ENCODE measurements at regions not wholly inside any gene's neighbourhood (a gene's known extent, or its start where the extent isn't known, plus 50 kb on each side); places are given as distances from the start of the nearest gene placed in this dataset.
"Not testable (repeated sequence)": the region's sequence is repeated elsewhere in the genome, so short reads cannot be mapped to it uniquely, and the experiment has no call there.

GRCh38 chr17:33983824-33984574, 271.1 kb upstream of the CCL2 start:
- no peak for DNase-seq

- DNase-seq, result no peak
Observed at GRCh38 chr17:33986088-33986487, 269.0 kb upstream of the CCL2 start.

DNA sequence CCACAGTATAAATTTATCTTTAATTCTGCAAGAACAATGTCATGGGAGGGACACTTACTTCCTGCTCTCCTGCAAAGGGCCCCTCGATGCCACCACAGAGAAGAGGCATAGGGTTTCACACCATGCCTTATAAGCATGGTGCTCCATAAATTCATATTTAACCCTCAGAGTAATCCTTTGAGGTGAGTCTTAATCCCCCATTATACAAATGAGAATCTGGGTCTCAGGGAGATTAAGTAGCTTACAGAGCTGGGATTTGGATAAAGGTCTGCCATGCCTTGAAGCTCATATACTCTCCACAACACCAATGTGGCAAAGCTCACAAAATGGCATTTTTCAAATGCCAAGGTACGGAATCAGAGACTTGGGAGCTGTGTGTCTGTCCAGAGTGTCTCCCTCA, 268.5 kb upstream of the CCL2 start:
- DNase-seq, result no peak

- no peak for DNase-seq
Observed at GRCh38 chr17:33987162-33987561, 267.9 kb upstream of the CCL2 start.

- DNase-seq, result no peak
Observed at GRCh38 chr17:33989361-33990148, 265.5 kb upstream of the CCL2 start.

- DNase-seq, result peak in 1 of 2 experiments; percentile 6
Observed at GRCh38 chr17:33990943-33991706, 264.0 kb upstream of the CCL2 start.

DNA sequence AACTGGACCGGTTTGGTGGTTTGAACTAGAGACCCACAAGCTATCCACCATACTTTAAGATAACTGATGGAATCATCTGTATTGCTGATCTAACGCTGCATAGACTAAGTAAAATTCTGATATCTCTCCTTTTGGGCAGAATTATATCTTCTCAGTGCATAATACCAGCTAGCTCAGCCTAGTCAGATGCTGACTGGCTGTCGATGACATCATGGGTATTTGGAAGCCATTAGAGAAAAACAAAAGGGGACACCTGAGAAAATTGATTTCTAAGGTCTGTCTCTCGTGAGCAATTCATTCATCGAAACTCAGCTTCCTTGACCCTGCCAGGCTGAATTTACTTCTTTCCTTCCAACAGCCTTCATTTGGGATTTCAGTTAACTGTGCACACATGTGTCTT, 263.0 kb upstream of the CCL2 start:
- DNase-seq, result no peak

DNA sequence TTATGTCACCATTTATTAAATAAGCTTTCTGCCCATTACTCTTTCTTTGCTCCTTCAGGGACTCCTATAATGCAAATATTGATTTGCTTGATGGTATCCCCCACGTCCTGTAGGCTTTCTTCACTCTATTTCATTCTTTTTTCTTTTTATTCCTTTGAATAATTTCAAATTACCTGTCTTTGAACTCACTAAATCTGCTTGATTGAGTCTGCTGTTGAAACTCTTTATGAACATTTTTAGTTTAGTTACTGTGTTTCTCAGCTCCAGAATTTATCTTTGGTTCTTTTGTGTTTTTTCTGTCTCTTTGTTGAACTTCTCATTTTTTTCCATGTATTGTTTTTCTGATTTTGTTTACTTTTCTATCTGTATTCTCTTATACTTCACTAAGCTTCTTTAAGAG, 254.4 kb upstream of the CCL2 start:
- DNase-seq, result no peak

DNA sequence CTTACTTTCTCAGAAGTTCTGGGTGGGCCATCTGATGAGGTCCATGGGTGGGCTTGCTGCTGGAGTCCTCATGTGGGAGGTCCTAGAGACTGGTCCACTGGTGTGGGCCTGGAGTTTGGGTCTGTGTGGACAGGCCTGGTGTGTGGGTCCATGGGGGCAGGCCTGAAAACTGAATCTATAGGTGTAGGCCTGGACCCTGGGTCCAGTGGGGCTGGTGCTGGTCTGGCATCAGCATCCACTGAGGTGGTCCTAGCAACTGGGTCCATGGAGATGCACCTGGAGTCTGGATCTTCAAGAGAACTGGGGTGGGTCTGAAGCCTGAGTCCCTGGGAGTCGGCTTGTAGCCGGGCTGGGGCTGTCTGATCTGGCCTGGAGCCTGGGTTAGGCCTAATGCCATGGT, 253.8 kb upstream of the CCL2 start:
- DNase-seq, result no peak

GRCh38 chr17:34006126-34006525, 249.0 kb upstream of the CCL2 start:
- no peak for DNase-seq

DNA sequence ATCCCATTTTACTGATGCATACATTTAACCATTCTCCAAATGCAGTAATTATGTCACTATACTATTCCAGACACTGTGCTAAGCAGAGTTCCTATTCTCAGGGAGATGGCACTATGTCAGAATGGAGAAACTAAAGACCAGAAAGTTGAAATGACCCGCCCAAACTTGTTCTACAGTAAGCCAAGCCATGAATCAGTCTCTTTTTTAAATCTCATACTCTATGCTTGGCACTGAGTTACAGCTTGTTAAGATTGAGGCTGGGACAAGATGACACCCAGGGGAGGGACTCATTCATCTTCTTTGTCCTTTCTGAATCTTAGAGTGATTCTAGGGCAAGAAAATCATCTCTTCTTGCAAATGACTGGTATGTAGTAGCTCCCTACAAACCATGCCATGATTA, 247.0 kb upstream of the CCL2 start:
- no peak for DNase-seq

DNA sequence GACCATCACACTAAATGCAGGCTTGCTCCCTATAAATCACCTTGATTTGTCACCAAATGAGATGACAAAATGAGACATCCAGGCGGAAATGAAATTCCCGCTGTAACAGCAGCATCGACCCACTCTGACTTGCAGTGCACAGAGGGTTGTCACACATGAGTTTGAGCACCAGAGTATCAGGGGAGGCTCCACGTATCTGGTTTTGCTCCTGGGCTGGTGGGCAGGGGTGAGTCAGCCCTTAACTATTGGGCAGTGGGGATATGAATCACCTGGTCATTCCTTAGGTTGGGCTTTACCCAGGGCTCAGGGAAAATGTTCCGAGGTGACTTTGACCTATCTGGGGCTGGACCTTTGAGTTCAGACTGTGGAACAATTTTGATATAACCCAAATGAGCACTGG, 245.2 kb upstream of the CCL2 start:
- no peak for DNase-seq

DNA sequence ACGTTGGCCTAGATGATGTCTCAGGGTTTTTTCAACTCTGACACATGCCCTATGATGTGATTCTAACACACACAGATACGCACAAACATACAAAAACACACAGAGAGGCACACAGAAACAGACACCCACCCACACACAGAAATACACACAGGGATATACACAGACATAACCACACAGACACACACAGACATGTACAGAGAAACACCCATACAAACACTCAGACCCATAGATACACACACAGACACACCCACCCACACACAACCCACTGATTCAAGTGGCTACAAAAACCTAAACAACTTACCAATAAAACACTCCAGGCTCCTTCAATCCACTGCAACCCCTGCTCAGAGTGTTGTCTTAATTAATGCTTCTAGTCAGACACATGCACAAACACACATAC, 244.6 kb upstream of the CCL2 start:
- DNase-seq, result no peak

- DNase-seq, result no peak
Observed at GRCh38 chr17:34011599-34011998, 243.5 kb upstream of the CCL2 start.

DNA sequence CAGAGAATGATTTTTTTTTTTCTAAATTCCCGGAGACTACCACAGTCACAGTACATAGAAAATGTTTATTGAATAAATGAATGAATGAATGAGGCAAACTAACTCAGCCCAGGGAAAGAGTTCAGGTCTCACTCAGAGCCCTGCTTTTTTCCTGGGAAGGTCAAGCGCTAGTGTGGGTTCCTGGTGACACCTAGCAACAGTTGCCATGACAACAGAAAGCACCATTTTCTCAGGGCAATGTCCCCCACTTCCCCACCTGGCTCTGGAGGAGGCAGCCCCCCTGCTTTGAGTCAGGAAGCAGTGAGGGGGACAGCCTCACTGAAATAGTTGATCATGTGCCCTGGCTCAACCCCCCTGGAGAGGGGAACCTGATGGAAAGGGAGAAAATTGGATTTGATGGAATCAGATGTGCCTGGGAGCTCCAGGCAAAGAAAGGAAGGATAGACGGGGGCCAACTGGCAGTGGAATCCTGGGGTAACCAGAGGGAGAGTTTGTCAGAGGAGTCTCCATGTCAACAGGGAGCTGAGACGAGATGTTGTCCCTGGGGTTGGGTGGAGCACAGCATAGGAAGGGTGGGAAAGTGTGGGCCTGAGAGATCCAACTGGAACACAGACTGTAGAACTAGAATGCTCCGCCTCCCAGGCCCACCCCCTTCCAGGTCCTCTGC, 242.2 kb upstream of the CCL2 start:
- DNase-seq, result no peak

GRCh38 chr17:34015253-34015652, 239.8 kb upstream of the CCL2 start:
- DNase-seq, result no peak

- DNase-seq, result no peak
Observed at GRCh38 chr17:34024386-34024785, 230.7 kb upstream of the CCL2 start.

- DNase-seq, result no peak
Observed at GRCh38 chr17:34024806-34025551, 230.1 kb upstream of the CCL2 start.

DNA sequence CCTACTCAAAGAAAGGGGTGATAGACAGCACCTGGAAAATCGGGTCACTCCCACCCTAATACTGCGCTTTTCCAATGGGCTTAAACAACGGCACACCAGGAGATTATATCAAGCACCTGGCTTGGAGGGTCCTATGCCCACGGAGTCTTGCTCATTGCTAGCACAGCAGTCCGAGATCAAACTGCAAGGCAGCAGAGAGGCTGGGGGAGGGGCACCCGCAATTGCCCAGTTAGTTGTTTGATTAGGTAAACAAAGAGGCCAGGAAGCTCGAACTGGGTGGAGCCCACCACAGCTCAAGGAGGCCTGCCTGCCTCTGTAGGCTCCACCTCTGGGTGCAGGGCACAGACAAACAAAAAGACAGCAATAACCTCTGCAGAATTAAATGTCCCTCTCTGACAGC, 224.5 kb upstream of the CCL2 start:
- not testable (repeated sequence) for DNase-seq

DNA sequence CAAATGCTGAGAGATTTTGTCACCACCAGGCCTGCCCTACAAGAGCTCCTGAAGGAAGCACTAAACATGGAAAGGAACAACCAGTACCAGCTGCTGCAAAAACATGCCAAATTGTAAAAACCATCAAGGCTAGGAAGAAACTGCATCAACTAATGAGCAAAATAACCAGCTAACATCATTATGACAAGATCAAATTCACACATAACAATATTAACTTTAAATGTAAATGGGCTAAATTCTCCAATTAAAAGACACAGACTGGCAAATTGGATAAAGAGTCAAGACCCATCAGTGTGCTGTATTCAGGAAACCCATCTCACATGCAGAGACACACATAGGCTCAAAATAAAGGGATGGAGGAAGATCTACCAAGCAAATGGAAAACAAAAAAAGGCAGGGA, 222.8 kb upstream of the CCL2 start:
- DNase-seq, result not testable (repeated sequence)

DNA sequence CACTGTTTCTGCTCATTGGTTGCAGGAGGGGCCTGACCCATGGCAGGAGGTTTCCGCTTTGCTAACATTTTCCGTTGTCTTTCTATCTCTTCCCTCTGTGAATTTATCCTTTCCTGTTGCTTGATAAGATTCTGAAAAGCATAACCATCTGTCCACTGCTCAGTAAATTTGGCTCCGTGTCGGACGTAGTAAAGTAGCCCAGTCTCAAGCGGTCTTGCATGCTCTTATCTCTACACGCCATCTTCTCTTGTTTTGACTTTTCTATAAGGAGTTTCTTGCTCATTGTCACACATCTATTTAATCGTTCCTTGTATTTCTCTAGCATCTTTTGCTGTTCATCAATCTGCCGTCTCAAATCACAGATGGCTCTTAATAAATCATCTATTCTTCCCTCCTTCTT, 216.3 kb upstream of the CCL2 start:
- not testable (repeated sequence) for DNase-seq

GRCh38 chr17:34039213-34039612, 215.9 kb upstream of the CCL2 start:
- DNase-seq, result not testable (repeated sequence)

Measured in SW 1271 (cell line).